ENCODE measurements at regions not wholly inside any gene's neighbourhood (a gene's known extent, or its start where the extent isn't known, plus 50 kb on each side); places are given as distances from the start of the nearest gene placed in this dataset.

DNA sequence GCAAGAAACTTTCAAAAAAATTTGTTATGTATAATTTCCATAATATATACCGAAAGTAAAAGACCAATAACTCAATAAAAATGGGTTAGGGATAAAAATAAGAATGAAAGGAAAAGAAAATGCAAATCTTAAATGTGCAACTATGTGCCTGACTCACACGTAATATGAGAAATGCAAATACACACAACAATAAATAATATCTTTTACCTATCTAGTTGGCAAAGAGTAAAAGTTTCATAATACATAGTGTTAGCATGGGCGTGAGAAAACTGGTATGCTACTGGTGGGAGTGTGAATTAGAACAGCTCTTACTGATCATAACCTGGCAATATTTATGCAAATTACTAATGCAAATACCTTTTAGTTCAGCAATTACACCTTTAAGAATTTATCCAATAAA lies 438.5 kb upstream of the CITED2 start:
- TF ChIP-seq, protein P1, sequence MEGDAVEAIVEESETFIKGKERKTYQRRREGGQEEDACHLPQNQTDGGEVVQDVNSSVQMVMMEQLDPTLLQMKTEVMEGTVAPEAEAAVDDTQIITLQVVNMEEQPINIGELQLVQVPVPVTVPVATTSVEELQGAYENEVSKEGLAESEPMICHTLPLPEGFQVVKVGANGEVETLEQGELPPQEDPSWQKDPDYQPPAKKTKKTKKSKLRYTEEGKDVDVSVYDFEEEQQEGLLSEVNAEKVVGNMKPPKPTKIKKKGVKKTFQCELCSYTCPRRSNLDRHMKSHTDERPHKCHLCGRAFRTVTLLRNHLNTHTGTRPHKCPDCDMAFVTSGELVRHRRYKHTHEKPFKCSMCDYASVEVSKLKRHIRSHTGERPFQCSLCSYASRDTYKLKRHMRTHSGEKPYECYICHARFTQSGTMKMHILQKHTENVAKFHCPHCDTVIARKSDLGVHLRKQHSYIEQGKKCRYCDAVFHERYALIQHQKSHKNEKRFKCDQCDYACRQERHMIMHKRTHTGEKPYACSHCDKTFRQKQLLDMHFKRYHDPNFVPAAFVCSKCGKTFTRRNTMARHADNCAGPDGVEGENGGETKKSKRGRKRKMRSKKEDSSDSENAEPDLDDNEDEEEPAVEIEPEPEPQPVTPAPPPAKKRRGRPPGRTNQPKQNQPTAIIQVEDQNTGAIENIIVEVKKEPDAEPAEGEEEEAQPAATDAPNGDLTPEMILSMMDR (IDR thresholded peaks at IDR 0.05): no peak
- no peak for TF ChIP-seq POLR2A (IDR thresholded peaks at IDR 0.05)
